ENCODE measurements at regions not wholly inside any gene's neighbourhood (a gene's known extent, or its start where the extent isn't known, plus 50 kb on each side); places are given as distances from the start of the nearest gene placed in this dataset.

DNA sequence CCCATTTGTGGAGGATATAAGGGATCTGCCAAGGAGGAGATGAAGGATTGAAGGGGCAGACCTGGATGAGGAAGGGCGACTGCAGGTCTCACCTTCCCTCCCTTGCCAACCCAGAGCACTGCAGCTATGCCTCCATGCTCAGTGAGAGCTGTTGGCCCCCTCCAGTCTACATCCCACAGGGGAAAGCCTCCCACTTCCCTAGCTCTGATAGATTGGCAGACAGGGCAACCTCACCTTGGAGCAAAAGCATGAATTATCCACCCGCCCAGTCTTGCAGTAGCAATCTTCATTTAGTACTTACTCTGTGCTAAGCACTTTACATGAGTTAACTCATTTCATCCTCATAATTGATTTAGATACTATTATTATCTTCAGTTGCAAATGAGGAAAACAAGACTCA, 70.4 kb upstream of the SMNDC1 start:
- DNase-seq: no peak

DNA sequence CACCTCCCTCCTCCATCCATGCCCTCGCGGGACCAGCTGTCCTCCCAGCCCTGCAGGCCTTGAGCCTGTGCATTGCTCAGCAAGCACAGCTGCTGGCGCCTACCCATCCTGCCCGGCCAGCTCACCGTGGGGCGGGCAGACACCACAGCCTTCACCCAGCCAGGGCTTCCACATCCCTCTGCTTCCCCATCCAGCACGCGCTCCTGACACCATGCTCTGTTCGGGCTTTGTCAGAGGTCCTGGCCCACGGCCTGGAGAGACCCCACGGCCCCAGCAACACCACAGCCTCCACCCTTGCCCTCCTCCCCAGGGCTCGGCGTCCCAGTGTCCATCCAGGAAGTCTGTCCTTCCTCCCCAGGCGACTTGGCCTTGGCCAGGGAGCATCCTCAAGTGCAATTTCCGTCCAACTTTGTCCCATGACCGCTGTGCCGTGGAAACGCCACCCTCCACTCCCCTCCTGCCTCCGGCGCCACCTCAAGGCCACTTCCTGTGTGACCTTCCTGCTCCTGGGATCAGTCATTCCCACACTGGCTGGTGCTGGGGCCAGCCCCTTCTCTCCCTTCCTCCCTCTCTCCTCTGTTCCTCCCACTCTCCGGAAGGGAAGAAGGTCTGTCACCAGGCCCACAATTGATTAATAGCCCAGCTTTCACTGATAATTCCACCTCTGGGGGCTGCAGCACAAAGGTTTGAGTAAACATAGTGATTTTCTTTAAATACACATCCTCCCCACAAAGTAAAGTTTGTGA, 71.5 kb upstream of the SMNDC1 start:
- DNase-seq: no peak

DNA sequence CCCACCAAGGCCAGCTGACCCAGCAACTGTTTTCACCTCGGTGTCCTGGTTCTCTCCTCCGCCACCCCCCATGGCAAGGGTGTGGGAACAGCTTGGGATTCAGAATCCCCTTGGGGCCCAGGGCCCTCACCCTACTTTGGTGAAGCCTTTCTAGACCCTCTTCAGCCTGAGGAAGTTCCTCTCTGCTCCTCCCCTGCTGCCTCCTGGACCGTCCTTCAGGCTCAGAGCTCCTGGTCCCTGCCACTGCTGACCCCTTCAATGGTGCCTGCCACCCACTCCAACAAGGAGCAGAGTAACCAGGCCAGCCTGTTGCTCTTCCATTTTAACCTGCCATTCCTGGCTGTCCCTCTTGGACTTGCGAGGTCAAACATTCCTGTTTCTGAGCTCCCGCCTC, 72.0 kb upstream of the SMNDC1 start:
- DNase-seq: no peak

DNA sequence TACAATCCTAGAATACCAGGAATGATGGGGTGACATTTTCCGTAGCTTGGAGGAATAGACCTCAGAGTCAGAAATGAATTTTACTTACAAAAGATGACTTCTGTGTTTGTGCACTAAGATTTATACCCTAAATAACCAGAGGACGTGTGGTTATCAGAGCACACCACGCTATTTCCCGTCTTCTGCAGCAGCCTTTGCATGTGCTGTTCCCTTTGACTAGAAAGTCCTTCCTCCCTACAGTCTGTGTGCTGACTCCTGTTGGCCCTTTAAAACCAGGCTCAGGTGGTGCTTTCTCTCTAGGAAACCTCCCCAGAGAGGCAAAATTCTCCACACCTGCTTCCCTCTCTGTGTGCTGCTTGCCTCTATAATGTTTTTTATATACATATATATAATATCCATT, 73.3 kb upstream of the SMNDC1 start:
- DNase-seq: no peak

DNA sequence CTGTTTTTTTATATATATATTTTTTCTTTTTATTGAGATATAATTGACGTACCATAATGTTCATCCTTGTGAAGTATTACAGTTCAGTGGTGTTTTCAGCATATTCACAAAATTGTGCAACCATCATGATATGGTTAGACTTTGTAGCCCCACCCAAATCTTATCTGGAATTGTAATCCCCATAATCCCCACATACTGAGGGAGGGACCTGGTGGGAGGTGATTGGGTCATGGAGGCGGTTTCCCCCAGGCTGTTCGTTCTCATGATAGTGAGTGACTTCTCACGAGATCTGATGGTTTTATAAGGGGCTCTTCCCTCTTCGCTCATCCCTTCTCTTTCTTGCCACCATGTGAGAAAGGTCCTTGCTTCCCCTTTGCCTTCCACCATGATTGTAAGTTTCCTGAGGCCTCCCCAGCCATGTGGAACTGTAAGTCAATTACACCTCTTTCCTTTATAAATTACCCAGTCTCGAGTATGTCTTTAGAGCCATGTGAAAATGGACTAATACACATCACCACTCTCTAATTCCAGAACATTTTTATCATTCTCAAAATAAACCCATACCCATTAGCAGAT, 73.9 kb upstream of the SMNDC1 start:
- DNase-seq: no peak

DNA sequence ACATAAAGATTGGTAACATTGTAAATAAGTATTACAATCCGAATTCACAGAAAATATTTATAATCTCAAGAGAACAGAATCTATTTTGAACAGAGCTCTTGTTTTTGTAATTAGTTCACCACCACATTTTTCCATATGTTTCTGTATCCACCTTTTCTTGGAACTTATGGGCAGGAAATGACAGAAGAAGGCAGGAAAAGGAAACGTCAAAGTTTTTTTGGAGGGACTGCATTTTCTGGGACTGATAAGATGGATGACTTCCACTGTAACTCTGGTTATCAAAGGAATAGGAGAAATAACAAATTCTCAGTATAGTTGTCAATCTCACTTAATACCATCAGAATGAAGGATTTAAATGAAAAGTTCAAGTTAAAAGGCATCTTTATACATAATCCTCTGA, 75.1 kb upstream of the SMNDC1 start:
- DNase-seq: no peak

DNA sequence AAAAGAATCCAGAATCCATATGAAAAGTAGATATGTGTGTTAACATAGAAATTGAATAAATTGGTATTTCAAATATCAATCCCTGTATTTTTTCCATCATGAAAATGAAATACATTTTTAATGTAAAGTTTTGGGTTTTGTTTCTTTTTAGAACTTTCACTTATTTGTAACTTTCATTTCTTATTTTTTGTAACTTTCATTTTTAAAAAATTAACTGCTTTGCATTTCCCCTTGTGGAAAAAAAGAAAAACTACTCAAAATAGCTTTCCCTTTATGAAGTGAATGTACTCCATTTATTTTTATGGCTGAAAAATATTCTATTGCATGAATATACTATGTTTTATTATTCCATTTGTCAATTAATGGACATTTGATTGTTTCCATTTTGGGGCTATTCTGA, 75.6 kb upstream of the SMNDC1 start:
- no peak for DNase-seq

DNA sequence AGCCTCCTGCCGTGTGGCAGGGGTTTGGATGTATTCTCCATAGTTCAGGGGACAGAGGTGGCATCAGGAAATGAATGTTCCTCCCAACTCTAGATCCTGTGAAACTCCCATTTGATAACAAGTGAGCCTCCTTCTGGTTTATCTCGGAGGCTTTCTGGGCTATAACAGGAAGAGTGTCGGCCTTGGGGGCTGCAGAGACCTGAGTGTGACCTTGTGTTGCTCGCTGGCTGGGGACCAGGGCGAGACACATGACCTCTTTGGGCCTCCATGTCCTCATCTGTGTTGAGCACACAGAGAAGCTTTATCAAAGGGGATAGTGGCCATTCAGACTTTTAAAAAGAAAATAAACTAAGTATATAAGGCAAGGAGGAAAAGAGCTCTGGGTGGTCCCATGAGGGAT, 78.0 kb upstream of the SMNDC1 start:
- DNase-seq: no peak

DNA sequence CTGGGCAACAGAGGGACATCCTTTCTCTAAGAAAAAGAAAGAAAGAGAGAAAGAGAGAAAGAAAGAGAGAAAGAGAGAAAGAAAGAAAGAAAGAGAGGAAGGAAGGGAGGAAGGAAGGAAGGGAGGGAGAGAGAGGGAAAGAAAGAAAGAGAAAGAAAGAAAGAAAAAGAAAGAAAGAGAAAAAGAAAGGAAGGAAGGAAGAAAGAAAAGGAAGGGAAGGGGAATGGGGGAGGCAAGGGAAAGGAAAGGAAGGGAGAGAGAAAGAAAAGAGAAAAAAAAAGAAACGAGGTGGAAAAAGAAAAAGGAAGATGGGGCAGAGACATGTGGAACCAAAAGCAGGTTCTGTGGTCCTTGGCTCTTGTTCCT, 82.9 kb upstream of the SMNDC1 start:
- no peak for DNase-seq

DNA sequence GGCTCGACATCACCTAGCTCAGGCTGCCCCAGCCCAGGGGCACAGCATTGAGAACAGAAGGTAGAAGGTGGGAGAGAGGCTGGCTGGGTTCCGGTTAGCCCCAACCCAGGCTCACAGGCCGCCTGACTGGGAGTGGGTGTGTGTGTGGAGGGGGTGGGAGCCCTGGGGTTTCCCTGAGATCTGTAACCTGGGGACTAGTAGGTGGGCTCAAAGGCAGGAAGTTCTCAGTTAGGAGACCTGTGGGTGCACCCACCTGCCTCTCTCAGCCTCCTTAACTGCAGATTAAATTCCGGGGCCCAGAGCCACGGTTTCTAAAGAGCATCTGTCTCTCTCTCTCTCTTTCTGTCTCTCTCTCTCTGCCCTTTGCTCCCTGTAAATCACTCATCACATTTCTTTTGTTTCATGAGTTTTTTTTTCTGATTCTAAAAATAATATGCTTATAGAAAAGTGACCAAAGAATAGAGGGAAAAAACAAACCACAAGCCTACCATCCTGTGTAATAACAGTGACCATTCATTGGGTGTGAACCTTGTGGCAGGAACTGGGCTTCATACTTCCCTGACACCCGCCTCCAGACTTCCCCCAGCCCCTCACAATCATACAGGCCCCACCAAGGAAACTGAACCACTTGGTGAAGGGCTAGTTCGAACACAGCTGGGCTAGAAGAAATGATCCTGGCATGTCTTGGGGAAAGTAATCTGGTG, 83.4 kb upstream of the SMNDC1 start:
- DNase-seq: no peak

DNA sequence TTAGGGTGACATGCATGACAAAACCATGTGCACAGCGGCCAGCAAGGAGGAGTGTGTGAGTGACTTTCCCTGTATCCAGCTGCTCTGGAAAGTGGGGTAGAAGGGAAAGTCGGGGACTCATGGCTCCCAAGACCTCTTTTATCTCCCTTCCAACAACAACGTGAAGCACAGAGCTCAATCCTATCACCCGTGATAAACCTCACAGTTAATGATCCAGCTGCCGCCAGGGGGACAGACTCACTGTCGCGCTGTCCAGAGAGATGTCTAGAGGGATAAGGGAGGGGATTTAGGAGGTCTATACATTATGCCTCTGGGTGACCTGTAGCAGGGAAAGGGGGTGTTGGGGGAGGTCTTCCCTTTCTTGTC, 84.0 kb upstream of the SMNDC1 start:
- no peak for DNase-seq

DNA sequence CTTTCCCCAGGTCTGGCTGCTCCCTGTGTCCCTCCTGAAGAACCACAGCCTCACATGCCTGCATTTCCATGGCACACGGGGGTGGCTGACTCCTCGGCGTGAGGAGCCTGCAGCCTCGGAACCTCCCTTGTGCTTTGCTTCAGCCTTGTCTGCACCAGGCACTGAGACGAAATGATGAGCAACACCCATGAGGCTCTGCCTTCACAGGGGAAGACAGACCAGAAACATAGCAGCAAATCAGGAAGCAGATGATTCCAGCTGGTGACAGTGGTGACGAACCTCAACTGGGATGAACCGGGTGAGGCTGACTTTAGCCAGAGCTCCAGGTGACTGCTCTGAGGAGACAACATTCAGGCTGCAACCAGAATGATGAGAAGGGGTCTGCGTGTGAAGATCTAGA, 84.5 kb upstream of the SMNDC1 start:
- DNase-seq: no peak

DNA sequence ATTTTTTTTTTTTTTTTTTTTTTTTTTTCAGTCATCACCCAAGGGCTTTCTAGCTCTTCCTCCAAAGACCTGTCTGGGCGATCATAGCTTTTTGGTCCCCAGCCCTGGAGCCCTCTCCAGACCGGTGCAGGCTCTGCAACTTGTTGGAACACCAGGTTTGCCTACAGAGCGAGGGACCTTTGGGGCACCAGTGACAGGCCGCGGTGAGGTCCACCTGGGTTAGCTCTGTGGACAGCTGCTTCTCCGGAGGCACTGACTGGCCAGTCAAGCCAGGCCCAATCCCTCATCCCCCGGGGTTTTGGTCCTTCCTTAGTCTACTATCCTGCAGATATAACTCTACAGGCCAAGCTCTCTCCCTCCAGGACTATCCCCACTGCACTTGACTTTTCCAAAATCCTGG, 86.8 kb upstream of the SMNDC1 start:
- DNase-seq: no peak

DNA sequence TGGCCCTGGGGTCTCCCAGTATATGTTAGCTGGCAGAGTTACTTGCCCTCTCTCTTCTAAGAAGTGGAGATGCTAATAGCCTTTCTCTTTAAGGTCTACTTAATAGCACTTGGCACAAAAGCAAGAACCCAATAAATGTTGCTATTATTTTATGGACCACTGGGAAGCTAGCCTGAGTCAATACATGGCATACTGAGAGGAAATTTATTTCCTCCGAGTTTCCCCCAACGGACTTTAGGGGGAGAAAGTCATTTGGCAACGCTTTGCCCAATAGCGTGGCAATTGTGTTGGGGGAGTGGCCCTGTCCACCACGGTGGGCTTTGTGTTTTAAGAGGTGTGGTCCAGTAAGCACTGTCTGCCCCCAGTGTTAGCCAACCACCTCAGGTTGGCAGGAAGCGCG, 87.4 kb upstream of the SMNDC1 start:
- DNase-seq: no peak

DNA sequence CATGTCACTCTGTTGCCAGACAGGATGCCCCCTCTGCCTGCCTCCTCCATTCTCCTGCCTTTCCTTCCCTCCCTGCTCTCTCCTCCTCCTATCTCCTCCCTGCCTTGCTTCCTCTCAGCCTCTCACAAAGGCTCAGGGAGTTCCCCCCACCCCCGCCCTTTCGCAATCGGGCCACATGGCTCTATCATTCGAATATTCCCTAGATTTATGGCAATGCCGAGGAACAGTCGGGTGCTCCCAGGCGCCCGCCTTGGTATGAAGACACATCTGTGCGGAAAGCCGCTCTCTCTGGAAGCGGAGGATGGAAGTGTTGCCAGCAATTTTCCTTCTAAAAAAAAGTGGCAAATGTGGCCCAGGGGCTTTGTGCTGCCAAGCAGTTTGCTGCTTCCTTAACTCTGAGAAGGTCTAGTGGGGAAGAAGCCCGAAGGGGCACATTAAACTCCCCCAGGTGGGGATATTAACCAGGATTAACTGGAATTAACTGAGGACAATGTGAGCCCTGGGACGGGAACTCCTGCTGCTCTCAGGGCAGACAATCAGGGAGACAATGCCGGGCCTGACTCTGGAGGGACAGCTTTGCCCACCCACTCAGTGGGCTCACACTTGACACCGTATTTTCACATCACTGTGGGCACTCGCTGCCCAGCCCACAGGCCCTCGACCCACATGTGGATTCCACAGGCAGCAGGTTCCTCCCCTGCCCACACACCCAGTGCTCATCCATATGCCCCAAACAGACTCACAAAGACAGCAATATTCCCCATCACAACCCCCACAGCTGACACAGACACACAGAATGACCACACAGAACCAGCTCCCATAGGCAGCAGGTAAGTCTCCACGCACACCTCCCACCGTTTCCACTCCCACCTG, 88.4 kb upstream of the SMNDC1 start:
- no peak for DNase-seq

DNA sequence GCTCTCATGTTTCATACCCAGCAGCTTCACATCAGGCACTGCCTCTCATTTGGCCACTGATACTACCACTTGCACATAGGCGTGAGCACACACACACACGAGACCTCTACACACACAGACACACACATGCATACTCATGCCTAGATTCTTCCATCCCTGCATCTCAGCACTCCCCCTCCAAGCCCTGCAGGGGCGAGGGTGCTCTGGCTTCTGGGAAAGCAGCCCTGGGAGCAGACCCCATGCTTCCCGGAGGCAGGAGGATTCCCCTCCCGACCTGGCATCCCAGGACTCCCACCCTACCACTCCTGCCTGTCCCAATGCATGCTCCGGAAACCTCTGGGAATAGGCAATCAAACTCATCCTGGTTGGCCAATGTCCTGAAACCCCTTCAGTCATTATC, 89.1 kb upstream of the SMNDC1 start:
- no peak for DNase-seq

DNA sequence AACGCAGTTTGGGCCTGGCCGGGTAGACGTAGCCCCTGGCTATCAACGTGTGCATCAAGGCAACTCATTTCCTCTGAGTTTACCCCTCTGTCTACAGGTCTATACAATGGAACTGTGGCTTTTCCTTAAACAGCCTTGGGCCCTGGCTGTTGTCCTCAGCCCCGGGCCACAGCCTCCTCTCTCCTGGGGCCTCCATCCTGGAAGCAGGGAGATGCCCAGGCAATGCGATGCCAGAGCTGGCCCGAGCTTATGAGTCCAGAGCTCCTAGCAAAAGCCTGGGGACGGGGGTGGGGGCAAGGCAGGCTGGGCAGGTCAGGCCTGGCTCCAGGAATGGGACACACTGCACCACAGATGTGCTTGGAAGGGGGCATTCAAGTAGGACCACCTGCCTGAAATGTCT, 89.6 kb upstream of the SMNDC1 start:
- DNase-seq: no peak

DNA sequence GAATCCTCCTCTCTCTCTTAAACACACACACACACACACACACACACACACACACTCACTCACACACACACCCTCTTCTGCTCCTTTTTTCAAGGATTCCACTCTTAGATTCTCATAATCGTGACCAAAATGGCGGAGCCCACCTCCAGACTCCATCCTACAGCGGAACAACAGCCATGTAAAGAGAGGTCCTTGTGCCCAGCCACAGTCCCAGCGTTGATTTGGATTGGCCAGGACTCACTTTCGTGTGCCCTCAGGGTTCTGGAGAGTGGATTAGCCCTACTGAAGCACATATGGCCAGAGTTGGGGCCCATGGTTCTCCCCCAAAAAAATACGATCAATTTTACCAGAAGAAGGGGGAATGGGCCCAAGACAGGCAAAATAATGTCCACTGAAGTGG, 90.2 kb upstream of the SMNDC1 start:
- DNase-seq: no peak

DNA sequence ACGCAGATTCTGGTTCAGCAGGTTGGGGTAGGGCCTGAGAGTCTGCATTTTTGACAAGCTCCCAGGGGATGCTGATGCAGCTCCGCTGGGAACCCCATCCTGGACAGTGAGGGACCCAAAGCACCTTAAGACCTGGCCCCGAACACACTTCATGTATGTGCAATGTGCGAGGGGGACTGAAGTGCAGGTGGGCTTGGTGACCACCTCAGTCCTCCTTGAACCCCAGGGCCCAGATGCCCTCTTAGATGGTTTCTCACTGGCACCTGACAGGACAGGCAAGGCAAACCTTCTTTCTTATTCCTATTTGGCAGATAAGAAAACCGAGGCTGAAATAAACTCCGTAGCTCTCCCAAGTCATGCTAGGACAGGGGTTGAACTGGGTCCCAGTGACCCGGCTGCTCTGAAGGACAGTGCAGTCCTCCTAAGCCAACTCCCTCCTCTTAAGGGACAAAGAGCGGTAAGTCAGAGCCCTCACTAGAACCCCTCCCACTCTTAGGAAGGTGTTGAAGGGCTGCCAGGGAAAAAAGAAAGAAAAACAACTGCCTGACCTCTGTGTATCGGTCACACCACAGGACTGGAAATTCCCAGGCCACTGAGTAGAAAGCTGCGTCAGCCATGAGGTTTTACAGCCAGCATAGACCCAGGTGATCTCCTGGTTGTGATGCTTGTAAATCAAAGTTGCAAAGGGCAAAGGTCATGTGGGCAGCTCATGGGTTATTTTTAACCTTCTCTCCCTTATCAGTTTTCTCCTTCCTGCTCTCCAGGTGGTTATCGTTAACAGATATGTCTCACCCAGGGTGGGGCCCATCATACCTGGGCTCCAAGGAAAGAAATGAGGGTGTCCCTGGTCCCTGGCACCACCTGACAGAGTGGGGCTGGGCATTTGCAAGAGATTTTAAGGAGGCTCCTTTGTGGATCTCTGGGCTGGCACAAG, 90.9 kb upstream of the SMNDC1 start:
- DNase-seq: no peak

DNA sequence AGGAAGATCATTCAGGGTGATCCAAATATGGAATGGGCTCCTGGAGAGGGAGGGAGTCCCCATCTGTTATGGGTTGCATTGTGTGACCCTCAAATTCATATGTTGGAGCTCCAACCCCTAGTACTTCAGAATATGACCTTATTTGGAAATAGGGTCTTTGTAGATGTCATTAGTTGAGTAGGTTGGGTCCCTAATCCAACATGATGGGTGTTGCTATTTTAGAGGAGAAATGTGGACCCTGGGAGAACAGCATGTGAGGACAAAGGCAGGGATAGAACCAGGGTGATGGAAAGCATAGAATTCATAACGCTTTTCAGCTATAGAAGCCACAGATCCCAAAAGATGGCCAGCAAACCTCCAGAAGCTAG, 91.5 kb upstream of the SMNDC1 start:
- DNase-seq: no peak

DNA sequence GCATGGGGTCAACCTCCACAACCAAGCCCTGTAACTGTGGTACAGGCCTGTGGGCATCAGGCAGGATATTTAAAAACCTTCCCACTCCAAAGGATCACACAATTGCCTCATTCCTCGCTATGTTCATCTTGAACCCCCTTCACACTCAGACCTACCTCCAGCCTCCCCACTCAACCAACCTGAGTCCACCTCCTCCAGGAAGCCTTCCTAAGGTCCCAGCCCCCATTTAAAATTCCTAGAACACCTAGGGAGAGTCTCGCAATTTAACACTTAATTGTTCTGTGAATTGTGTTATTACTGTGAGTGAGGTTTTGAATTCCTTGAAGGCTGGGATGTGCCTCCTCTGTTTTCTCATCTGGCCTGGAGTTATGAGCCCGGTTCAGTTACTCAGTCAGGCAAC, 93.1 kb upstream of the SMNDC1 start:
- DNase-seq: no peak

DNA sequence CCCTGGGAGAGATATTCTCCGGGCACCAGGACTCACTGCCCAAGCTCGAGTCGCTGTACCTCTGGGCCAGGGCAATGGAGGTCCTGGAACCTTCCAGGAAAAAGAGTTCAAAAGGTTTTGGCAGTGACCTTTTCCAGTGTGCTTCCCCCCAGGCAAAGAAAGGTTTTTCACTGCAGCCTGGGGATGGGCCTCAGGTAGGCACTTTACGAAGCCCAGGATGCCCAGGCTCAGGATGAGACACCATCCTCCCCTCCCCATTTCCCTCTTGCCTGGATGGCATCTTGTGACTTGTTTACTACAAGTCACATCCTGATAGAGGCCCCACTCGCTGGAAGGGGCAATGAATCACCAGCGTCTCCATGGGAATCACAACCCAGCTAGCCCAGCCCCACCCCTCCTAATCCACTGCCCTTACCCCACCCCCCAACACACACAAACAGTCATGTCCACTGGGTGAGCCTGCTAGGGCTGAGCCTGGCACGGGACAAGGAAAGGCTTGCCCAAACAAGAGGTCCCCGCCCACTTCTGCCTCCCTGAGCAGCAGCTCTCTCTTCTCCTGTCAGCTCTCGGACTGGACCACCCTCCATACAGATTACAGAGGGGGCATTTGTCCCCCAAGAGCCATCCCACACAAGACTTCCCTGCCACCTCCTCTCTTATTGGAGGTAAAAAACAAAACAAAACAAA, 93.8 kb upstream of the SMNDC1 start:
- DNase-seq: peak; percentile 14

Data from NCI-H446 treated with DMSO at 0.1 percent for 48 hours (cell line).